Lung microvascular endothelial cell (primary cell): ENCODE measurements at regions not wholly inside any gene's neighbourhood (a gene's known extent, or its start where the extent isn't known, plus 50 kb on each side); places are given as distances from the start of the nearest gene placed in this dataset.

ENCODE experiments used
- DNase-seq, 2 donors: peaks; one replicate each; pipeline versions ENCODE4 v3.0.0 to v3.0.0-alpha.2; 2010; ENCODE audit warnings: low read depth in 2 of 2

GRCh38 chr13:76216729-76217128, 580.6 kb downstream of the LMO7 start:
- no peak for DNase-seq

DNA sequence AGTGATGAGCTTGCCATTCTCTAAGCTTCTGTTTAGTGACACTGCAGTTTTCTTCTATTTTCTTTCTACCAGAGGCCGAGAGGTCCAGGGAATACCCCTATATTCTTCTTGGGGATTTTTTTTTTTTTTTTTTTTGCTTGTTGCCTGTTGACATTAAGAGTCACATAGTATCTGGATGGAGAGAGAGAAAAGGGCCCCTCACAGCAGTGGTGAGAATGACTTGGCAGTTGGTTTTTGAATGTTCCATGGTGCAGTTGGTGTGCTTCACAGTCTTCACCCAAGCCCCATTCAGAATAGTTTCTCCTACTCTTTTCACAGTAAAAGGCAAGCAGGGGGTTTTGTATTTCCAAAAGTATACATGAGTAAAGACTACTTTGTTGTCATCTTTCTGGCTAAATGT, 577.9 kb downstream of the LMO7 start:
- no peak for DNase-seq

DNA sequence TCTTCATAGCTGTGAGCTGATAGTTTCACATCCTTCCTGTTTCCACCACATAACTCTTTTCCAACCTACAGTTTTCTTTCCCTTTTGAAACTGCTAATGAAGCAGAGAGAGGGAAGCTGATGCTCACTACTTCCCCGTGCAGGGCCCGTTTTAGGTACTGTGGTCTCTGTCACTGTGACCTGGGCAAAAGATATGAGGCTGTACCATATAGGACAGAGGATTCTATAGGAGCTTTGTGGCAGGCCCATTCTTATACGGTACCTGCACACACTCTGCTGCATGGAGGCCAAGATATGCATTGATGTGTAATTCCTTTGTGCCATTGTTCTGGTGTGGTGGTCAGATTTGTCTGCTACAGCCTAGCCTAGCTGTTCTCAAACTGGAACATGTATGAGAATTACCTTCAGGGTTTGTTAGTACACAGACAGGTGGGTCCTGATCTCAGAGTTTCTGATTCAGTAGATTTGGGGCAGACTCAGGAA, 577.3 kb downstream of the LMO7 start:
- no peak for DNase-seq

DNA sequence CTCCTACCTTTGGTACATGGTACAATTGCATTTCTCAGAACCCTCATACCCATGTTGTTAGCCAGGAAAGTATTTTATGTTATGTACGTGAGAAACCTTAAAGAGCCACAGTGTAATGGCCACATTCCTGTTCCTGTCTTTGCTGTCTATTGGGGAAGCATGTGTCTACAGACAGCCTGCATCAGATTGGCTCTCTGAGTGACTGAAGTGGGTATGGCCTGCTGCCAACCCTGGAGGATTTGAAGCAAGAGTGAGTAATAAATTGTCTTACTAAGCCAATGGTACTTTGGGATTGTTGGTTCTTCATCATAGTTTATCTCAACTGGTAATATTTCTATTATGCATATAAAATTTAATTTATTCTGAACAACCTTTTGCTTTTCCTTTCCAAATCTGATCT, 574.1 kb downstream of the LMO7 start:
- DNase-seq, result no peak

DNA sequence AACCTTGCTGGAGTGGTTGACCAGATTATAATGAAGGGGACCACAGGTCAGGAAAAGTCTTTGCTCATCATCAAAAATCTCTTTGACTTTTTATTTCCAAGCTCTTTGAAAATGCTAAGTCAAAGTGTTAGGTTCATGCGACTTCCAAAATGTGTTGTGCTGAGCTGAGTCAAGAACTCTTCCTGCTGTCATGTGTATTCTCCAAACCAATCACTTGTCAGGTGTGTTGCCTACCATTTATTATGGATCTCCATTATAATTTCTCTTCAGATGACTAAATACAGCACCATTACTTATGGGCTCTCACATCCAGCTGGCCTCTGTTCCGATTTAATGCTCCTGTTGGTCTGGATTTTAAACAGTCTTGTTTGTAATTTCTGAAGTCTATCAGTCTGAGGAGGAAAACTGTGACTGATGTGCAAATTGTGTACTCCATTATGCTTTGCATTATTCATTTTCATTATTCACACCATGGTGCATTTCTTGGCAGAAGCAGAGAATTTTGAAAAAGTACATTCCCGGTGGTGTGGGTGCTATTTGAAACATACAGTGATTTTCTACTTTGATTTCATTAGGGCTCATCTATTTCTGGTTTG, 562.5 kb downstream of the LMO7 start:
- no peak for DNase-seq

- DNase-seq, result no peak
Observed at GRCh38 chr13:76189882-76190519, 553.9 kb downstream of the LMO7 start.

- DNase-seq, result no peak
Observed at GRCh38 chr13:76175961-76176725, 540.0 kb downstream of the LMO7 start.

DNA sequence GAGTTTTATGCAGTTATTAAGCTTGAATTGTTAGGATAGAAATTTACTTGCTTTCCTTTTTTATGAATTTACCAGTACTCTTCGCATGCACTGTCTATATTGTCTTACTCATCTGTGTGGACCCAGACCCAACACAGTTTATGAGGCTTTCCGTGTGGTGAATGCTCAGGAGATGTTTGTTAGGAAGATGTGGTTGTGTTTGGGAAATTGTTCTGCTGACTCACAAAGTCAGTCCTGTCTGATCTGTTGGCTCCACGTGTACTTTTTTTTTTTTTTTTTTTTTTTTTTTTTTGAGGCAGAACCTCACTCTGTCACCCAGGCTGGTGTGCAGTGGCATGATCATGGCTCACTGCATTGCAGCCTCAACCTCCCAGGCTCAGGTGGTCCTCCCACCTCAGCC, 532.5 kb downstream of the LMO7 start:
- no peak for DNase-seq

GRCh38 chr13:76164290-76164689, 528.2 kb downstream of the LMO7 start:
- no peak for DNase-seq

DNA sequence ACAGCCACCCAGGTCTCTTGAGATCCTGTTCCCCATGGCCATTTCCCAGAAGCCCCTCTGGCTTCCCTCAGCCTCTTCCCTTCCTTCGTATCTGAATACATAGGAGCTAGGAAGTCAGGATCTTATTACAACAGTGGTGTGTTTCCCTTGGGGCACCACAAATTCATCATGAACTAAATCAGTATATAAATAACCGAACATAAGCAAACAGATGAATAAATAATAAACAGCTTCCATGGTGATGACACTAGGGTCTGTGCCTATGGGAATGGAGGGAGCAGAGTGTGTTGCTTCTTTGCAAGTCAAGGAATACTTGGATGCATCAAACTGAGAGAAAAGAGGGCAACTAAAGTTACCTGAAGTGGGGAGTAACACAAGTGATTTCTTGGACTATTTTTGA, 527.6 kb downstream of the LMO7 start:
- DNase-seq, result no peak

DNA sequence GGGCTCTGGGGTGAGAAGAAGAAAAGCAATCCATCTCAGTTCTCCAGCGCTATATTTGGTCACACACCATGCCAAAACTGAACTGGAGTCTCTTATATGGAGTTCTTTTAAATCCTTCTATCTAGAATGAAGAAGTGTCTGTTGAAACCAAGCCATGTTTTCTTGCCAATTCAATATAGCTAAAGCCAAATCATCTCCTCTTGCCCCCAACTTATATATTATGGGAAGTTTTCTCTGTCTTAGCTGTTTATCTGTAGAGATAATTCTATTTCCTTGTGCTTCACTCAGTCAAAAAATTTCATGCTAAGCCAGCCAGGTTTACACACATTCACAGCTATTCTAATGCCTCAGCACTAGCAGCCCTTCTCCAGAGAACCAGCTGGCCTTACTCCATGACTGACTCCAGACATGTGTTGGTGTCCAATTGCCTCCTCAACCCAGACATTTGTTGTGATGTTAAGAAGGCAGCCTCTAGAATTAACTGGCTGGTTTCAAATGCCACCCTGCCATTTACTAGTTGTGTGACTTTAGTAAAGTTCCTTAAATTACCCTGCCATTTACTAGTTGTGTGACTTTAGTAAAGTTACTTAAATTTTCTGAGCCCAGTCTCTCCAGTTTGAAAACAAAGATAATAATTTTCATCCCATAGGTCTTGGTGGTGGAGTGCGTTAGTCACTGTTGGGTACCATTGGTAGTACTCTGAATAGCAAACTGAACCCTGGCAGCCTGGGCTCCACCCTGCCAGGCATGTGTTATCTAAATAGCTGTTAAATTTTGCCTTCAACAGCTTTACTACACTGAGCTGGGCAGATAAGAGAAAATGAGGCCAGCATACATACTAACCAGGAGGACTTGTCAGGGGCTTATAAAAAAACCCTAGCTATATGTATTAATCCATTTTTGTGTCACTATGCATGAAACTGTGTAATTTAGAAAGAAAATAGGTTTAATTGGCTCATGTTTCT, 525.1 kb downstream of the LMO7 start:
- no peak for DNase-seq

GRCh38 chr13:76160506-76160905, 524.4 kb downstream of the LMO7 start:
- no peak for DNase-seq

- no peak for DNase-seq
Observed at GRCh38 chr13:76157926-76158325, 521.8 kb downstream of the LMO7 start.

DNA sequence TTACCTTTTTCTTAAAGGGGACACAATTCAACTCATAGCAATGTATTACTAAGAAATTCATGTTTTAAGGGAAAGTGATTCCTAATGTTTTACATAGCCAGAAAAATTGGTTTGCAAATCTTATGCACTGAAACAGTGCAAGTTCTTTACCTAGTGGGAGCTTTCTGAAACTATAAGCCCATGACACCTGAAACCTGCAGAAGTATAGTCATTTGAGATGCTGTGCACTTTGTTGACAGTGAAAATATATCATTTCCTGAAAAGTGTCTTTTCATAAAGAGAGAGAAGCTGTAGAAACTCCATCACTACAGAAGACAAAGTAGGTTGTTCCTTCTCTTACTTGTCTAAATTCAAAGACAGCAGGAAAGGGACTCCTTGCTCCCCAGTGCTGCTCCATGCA, 517.1 kb downstream of the LMO7 start:
- no peak for DNase-seq

GRCh38 chr13:76148926-76149325, 512.8 kb downstream of the LMO7 start:
- no peak for DNase-seq

DNA sequence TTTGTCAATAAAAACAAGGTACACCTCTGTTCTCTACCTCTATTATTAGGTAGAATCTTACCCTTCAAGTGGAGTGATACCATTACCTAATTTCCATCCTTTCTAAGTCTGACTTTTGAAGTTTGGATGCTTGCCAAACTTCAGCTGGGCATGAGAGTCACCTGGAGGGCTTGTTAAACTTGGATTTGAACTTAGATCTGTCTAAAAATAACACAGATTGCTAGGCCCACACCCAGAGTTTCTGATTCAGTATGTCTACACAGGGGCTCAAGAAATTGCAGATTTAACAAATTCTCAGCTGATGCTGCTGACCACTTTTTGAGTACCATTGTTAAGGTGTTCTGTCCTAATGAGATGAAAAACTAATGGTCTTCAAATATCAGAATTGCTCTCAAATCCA, 512.2 kb downstream of the LMO7 start:
- no peak for DNase-seq

- DNase-seq, result no peak
Observed at GRCh38 chr13:76132532-76132931, 496.4 kb downstream of the LMO7 start.

DNA sequence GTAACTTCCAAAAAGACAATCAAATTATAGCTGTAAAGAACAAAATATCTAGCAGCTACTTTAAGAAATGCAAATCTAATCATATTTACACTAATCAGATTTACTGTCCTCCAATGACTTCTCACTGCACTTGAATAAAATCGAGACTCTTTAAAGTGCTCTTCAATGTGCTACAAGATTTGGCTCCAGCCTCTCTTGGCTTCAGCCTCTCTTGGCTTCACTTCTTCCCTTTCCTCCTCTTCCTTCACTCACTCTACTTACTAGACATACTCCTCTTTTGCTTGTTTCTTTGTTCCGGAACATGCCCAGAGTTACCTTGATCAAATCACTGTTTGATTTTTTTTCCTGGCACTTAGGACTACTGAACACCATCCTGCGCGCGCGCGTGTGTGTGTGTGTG, 495.4 kb downstream of the LMO7 start:
- no peak for DNase-seq

DNA sequence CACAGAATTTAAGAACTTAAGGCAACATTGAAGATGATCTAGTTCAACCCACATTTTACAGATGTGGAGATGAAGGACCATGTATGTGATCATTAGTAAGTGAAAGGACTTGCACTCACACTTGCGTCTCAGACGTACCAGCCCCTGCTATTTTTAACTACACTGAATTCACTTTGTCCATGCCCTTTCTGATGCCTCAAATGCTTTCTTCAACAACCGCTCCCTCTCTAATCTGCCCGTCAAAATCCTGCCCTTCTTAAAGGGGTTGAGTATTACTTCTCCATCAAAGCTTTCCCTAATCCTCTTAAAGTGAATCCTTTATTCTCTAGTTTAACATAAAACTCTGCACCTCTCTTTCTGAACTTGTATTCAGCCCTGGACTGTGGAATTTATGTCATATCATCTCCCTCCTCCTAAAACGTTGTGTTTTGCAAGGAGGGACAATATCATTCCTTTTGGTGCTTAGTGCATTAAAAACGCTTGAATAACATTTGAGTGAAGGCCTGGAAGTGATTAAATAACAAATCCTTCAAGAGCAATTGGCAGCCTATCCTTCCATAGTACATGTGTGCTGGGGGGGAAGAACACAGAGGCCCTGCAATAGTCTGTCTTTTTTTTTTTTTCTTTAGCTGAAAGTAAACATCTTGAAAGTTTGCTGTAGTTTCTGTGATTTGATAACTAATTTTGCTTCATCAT, 493.3 kb downstream of the LMO7 start:
- DNase-seq, result no peak

GRCh38 chr13:76127922-76128321, 491.8 kb downstream of the LMO7 start:
- DNase-seq, result no peak

DNA sequence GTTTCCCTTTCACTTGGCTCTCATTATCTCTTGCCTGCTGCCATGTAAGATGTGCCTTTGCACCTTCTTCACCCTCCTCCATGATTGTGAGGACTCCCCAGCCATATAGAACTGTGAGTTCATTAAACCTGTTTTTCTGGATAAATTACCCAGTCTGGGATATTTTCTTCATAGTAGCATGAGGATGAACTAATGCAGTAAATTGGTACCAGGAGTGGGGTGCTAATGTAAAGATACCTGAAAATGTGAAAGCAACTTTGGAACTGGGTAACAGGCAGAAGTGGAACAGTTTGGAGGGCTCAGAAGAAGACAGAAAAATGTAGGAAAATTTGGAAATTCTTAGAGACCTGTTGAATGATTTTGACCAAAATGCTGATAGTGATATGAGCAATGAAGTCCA, 487.4 kb downstream of the LMO7 start:
- no peak for DNase-seq
